Stomach (tissue), 8 donors: ENCODE measurements at regions not wholly inside any gene's neighbourhood (a gene's known extent, or its start where the extent isn't known, plus 50 kb on each side); places are given as distances from the start of the nearest gene placed in this dataset.

Source experiments
- DNase-seq, 2 donors: peaks; one replicate each; pipeline versions ENCODE4 v3.0.0 to v3.0.0-alpha.2; 2013 to 2019
- H3K27ac ChIP-seq, 5 donors: fragments of 200-600 bp in 4 of 5; sonication (generic) in 4 of 5; one replicate each; pipeline ENCODE4 v1.5.1; 2013 to 2019; ENCODE audit warnings: mild to moderate bottlenecking in 1 of 5, moderate library complexity in 1 of 5
- H3K27me3 ChIP-seq, 3 donors: fragments of 200-600 bp; sonication (generic); one replicate each; pipeline ENCODE4 v1.5.1; 2017 to 2019; ENCODE audit warnings: mixed run types in 1 of 3
- H3K36me3 ChIP-seq, 4 donors: fragments of 200-600 bp; sonication (generic); 1 replicate in 3 of 4; 2 replicates in 1 of 4; pipeline ENCODE4 v1.5.1; 2016 to 2019
- H3K4me1 ChIP-seq, 4 donors: fragments of 200-600 bp; sonication (generic); one replicate each; pipeline ENCODE4 v1.5.1; 2016 to 2019
- H3K4me3 ChIP-seq, 4 donors: fragments of 200-600 bp; sonication (generic) in 3 of 4; one replicate each; pipeline ENCODE4 v1.5.1; 2016 to 2019; ENCODE audit warnings: mild to moderate bottlenecking in 1 of 4
- H3K9me3 ChIP-seq, 4 donors: fragments of 200-600 bp; sonication (generic); one replicate each; pipeline ENCODE4 v1.5.1; 2016 to 2019
- EP300 ChIP-seq: sonication (generic); formaldehyde crosslinking; IDR thresholded peaks from one replicate; pipeline ENCODE4 v1.6.1; 2017; ENCODE audit warnings: antibody characterized with exemption
- POLR2A ChIP-seq, 4 donors: fragments of 450-650 bp; IDR thresholded peaks; one replicate each; pipeline ENCODE4 v1.6.1; 2016; ENCODE audit warnings: antibody characterized with exemption in 4 of 4, control low read depth in 2 of 4, mild to moderate bottlenecking in 1 of 4, moderate library complexity in 1 of 4
- POLR2AphosphoS5 ChIP-seq, 3 donors: sonication (generic); formaldehyde crosslinking; IDR thresholded peaks; one replicate each; pipeline ENCODE4 v1.6.1; 2016; ENCODE audit warnings: antibody characterized with exemption in 3 of 3
- WGBS, 5 donors: extraction: QIAGEN DNeasy Blood & Tissue Kit in 3 of 5; methylation state at CpG; one replicate each; pipeline versions ENCODE4 v1.1.5 to v1.1.7; 2013 to 2018; 5-methylcytosine and 5-hydroxymethylcytosine counted together
- intact Hi-C: fragments of 100-400 bp; cut with DNase I; formaldehyde crosslinking; loops from one replicate; pipeline ENCODE4 v1.15.1; 2023; ENCODE audit warnings: low total_unique reads
- TF ChIP-seq, protein P1 (sequence below), 7 experiments: fragments of 450-650 bp in 4 of 7; fragments of 200-600 bp in 3 of 7; sonication (generic) in 3 of 7; IDR thresholded peaks; one replicate each; pipeline ENCODE4 v1.5.1; 2016 to 2019; ENCODE audit warnings: antibody characterized with exemption in 7 of 7, control low read depth in 2 of 7, mild to moderate bottlenecking in 1 of 7
- donor health status: healthy with polysubstance abuse.
- donor health status: Bipolar disorder and iron deficiency.
- donor health status: healthy.

DNA sequence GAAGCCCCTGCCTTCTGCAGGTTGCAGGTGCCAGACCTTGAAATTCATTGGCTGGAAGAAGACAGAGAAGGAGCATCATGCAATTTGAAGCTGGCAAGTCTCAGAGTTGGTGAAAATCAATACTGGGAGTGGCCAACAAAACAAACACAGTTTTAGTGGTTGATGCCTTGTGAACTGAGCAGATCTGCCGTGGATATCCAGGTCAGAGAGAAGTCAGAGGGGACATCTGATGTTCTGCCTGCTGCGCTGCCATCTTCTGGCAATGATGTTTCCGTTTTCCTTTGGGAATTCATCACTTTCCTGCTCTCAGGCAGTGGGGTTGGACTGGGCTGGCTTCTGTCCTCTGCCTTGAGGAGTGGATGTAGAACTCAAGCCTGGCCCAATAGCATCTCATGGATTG lies 132.0 kb downstream of the RPS24 start:
- Histone ChIP-seq H3K27ac (no peak overlapping the region), H3K9me3 (peaks cover 0 to 8% (median 6%) of the 10 kb centered on the region in 4 donors), H3K36me3 (no peaks in the 10 kb centered on the region), H3K27me3 (peaks cover 0 to 10% (median 4%) of the 10 kb centered on the region in 3 donors), H3K4me1 (no peaks in the 10 kb centered on the region), H3K4me3 (no peak overlapping the region)
- TF ChIP-seq POLR2AphosphoS5 (IDR thresholded peaks at IDR 0.05), result no peak
- TF ChIP-seq POLR2A (IDR thresholded peaks at IDR 0.05), result no peak
- TF ChIP-seq, protein P1, sequence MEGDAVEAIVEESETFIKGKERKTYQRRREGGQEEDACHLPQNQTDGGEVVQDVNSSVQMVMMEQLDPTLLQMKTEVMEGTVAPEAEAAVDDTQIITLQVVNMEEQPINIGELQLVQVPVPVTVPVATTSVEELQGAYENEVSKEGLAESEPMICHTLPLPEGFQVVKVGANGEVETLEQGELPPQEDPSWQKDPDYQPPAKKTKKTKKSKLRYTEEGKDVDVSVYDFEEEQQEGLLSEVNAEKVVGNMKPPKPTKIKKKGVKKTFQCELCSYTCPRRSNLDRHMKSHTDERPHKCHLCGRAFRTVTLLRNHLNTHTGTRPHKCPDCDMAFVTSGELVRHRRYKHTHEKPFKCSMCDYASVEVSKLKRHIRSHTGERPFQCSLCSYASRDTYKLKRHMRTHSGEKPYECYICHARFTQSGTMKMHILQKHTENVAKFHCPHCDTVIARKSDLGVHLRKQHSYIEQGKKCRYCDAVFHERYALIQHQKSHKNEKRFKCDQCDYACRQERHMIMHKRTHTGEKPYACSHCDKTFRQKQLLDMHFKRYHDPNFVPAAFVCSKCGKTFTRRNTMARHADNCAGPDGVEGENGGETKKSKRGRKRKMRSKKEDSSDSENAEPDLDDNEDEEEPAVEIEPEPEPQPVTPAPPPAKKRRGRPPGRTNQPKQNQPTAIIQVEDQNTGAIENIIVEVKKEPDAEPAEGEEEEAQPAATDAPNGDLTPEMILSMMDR (IDR thresholded peaks at IDR 0.05), result no peak
- no peak for TF ChIP-seq EP300
- 48 to 74% (median 58%) methylated on average over 3 of the region's 3 CpGs for WGBS, 5 donors
- no peak for DNase-seq
- intact Hi-C loops, result no loop called here

DNA sequence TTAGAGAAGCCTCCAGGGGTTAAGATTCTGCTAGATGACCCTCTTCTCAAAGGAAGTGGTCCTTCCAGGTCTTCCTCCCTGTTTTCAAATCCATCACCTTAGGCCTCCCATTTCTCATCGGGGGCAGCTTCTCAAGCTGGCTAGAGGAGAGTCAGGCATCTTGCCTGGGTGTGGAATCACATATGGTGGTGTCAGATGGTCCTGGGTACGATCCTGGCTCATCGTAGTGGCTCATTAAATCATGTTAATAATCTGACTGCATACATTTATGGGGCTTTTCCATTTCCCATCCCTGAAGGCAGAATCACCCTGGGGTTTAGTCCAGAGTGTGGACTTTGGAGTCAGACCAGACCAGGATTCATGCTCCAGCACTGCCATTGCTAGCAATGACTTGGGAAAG lies 132.6 kb downstream of the RPS24 start:
- H3K4me3 ChIP-seq, result no peak overlapping the region
- H3K9me3 ChIP-seq, result peaks cover 0 to 8% (median 6%) of the 10 kb centered on the region in 4 donors
- no peaks in the 10 kb centered on the region for H3K36me3 ChIP-seq
- H3K27ac ChIP-seq, result no peak overlapping the region
- intact Hi-C loops, result no loop called here
- no peak for DNase-seq
- H3K27me3 ChIP-seq, result peaks cover 0 to 10% (median 4%) of the 10 kb centered on the region in 3 donors
- TF ChIP-seq POLR2A (IDR thresholded peaks at IDR 0.05), result no peak
- no peak for TF ChIP-seq EP300
- WGBS, 5 donors, result 82 to 94% (median 91%) methylated on average over 3 of the region's 3 CpGs
- no peaks in the 10 kb centered on the region for H3K4me1 ChIP-seq

DNA sequence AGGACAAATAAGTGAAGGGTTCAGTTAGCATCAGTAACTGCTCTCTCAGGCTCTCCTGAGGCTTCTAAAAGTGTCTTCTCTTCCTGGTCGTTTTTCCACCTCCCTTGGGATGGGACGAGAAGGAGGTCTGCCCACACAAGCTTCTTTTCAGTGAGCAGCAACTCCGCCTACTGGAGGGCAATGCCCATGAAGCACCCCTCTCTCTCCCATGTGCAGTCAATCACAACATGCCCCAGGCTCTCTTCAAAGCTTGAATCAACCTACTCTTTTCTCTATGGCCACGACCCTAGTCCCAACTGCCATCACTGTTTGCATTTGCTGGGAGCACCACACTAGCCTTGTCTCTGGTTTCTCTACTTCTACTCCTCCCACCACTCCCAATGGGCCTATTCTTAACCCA lies 135.6 kb downstream of the RPS24 start:
- 63 to 67% (median 65%) methylated on average over 4 of the region's 4 CpGs for WGBS, 5 donors
- TF ChIP-seq, protein P1 (IDR thresholded peaks at IDR 0.05), result no peak
- no peak for TF ChIP-seq POLR2AphosphoS5 (IDR thresholded peaks at IDR 0.05)
- no peak for TF ChIP-seq EP300
- TF ChIP-seq POLR2A (IDR thresholded peaks at IDR 0.05), result no peak
- H3K27ac ChIP-seq, result no peak overlapping the region
- peaks cover 0 to 10% (median 4%) of the 10 kb centered on the region in 3 donors for H3K27me3 ChIP-seq
- no peaks in the 10 kb centered on the region for H3K9me3 ChIP-seq
- DNase-seq, result no peak
- peaks cover 0 to 4% (median 0%) of the 10 kb centered on the region in 4 donors for H3K4me1 ChIP-seq
- H3K4me3 ChIP-seq, result no peak overlapping the region
- intact Hi-C loops, result no loop called here
- no peaks in the 10 kb centered on the region for H3K36me3 ChIP-seq

DNA sequence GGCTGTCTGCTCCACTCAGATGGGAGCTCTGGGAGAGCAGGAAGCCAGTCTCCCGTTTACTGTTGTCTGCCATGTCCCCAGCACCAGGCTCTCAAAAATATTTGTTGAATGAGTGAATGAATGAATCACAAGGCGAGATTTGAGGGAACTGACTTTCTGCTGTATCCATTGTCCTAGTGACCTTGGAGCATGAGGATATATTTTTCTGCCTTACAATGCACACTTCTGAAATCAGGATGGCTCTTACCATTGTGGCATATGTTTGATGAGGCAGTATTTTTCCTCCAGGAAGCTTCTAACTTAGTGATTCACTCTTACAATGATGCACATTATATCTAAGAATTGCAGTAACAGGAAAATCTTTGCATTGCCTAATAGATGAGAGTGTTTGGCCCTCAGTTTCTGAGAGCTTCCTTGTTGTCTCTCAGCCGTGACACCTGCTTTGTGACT lies 136.4 kb downstream of the RPS24 start:
- intact Hi-C loops, result no loop called here
- Histone ChIP-seq H3K4me1 (peaks cover 0 to 6% (median 1%) of the 10 kb centered on the region in 4 donors), H3K27ac (no peak overlapping the region), H3K4me3 (no peak overlapping the region), H3K27me3 (peaks cover 0 to 4% (median 2%) of the 10 kb centered on the region in 3 donors), H3K9me3 (no peaks in the 10 kb centered on the region), H3K36me3 (no peaks in the 10 kb centered on the region)
- TF ChIP-seq POLR2AphosphoS5 (IDR thresholded peaks at IDR 0.05), result no peak
- WGBS, 5 donors, result 80 to 92% (median 85%) methylated on average over 3 of the region's 3 CpGs
- no peak for DNase-seq

DNA sequence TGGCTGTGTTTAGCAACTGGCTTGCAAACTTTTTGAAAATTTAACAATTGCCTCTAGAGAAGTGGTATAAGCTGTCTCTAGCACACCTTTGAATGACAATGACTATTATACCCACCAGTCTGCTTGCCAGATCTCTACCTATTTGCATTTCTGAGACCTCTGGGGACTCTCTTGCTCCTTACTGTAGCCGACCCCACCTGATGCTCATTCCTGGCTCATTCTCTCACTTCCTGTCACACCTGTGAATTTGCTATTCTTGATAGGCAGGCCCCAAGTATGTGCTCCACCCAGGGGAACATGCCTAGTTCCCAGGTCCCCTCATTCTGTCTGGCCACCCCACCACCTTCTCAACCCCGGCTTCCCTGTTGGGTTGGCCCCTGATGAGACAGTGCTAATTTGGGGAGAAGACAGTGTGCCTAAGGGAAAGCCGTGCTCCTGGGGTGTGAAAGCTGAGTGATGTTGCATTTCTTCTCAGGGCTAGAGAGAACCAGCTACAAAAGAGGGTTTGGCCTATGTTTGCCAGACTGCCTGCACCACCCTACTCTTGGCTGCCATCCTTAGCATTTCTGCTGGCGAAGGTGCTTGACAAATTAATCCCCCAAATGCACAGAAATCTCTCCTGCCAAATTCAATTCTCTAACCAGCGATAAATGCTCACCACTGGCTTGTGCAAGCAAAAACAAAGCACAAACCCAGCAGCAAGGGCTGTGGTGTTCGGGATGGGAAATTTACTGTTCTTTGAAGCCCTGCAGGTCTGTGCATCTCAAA lies 138.2 kb downstream of the RPS24 start:
- peaks cover 0 to 18% (median 7%) of the 10 kb centered on the region in 4 donors for H3K4me1 ChIP-seq
- DNase-seq, result no peak
- intact Hi-C loops, result no loop called here
- H3K9me3 ChIP-seq, result no peaks in the 10 kb centered on the region
- no peak for TF ChIP-seq POLR2AphosphoS5 (IDR thresholded peaks at IDR 0.05)
- TF ChIP-seq POLR2A (IDR thresholded peaks at IDR 0.05), result no peak
- no peak for TF ChIP-seq EP300
- TF ChIP-seq, protein P1 (IDR thresholded peaks at IDR 0.05), result no peak
- H3K27me3 ChIP-seq, result peaks cover 0 to 4% (median 0%) of the 10 kb centered on the region in 3 donors
- no peak overlapping the region for H3K4me3 ChIP-seq
- 74 to 88% (median 82%) methylated on average over 6 of the region's 6 CpGs for WGBS, 5 donors
- no peak overlapping the region for H3K27ac ChIP-seq
- H3K36me3 ChIP-seq, result no peaks in the 10 kb centered on the region
